ENCODE measurements at regions not wholly inside any gene's neighbourhood (a gene's known extent, or its start where the extent isn't known, plus 50 kb on each side); places are given as distances from the start of the nearest gene placed in this dataset.

DNA sequence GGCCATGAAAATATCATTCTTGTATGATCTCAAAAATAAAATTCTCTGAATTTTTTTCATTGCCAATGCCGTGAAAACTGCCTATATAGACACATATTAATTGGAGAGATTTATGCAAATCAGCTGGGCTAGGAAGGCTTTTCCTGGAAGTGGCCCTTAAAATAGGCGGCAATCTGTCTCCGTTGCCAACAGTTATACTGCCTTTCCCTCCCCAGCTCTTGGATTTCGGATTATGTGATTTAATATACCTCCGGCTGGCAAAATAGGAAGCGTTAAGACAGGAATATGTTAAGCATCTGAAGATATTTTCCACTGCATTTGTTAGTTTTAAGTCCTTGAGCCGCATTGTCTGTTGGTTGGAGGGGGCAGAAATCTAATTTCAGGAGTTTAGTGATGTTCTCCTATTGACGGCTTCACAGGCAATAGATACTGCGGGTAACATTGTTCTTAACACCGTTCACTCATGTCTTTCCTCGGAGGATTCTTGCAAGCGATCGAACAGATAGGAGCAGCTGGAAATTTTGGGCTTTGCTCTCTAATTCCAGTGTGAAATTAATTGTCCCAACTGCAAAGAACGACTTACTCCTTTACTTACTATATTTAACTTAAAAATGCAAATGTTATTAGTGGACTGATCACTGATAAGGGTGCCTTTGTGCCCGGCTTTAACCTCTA, 113.3 kb downstream of the LINC00237 start:
- no peaks in the 10 kb centered on the region; the same call in 2 of the 3 replicates for H3K9me3 ChIP-seq
- H3K4me2 ChIP-seq, result no peak overlapping the region
- POLR2A ChIA-PET, result no interaction called here
- DNase-seq (ENCODE audit: low read depth in 1 of 2, low spot score in 1 of 2) (no peak), FAIRE-seq (no peak), ATAC-seq (no peak)
- 7% methylated on average over 15 of the region's 15 CpGs for WGBS (ENCODE audit: missing lambda C conversion rate)
- H3K4me3 ChIP-seq, result no peak overlapping the region
- TF ChIP-seq, protein P1, sequence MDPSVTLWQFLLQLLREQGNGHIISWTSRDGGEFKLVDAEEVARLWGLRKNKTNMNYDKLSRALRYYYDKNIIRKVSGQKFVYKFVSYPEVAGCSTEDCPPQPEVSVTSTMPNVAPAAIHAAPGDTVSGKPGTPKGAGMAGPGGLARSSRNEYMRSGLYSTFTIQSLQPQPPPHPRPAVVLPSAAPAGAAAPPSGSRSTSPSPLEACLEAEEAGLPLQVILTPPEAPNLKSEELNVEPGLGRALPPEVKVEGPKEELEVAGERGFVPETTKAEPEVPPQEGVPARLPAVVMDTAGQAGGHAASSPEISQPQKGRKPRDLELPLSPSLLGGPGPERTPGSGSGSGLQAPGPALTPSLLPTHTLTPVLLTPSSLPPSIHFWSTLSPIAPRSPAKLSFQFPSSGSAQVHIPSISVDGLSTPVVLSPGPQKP (IDR thresholded peaks at IDR 0.05; ENCODE audit: low read depth, low read length), result no peak
- no peak for TF ChIP-seq CBX2 (IDR thresholded peaks at IDR 0.05; ENCODE audit: borderline replicate concordance, low read depth)
- CTCF ChIA-PET, result interaction anchor here (0.9 to 1.8 kb wide), 2 partner anchors 12 to 21 kb away, joined by 3 to 4 read pairs; no protein-coding TSS in a partner anchor
- no peak overlapping the region for H3K27ac ChIP-seq
- no peaks in the 10 kb centered on the region for H3K4me1 ChIP-seq

DNA sequence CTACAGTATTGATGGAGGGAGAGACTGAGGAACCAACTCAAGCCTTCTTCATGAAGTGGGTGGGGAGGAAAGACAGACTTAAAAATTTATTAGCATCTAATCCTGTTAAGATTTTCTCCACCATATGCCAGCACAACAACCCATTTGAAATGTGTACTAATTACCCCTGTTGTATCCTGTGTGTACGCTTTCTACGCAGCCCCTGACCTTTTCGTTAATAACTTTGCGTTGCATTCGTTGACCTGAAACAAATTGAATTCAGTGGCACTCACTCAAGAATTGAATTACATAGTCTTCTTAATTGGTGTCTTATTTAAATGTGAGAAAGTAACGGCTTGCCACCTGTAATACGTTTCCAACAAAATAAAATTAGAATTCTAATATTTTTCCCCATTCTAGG, 113.9 kb downstream of the LINC00237 start:
- H3K4me1 ChIP-seq, result no peaks in the 10 kb centered on the region
- CTCF ChIA-PET, result no interaction called here
- POLR2A ChIA-PET, result no interaction called here
- ATAC-seq (no peak), DNase-seq (ENCODE audit: low read depth in 1 of 2, low spot score in 1 of 2) (no peak), FAIRE-seq (no peak)
- WGBS (ENCODE audit: missing lambda C conversion rate), result 48% methylated on average over 7 of the region's 7 CpGs
- H3K9me3 ChIP-seq, result no peaks in the 10 kb centered on the region; the same call in 2 of the 3 replicates
- 0 out of 2 replicates have a peak, but pooled peaks have one; percentile 56 for TF ChIP-seq CBX8 (IDR thresholded peaks at IDR 0.05)
- TF ChIP-seq ZC3H11A (IDR thresholded peaks at IDR 0.05), result no peak
- TF ChIP-seq BHLHE40 (IDR thresholded peaks at IDR 0.05; ENCODE audit: low read depth, low read length), result no peak
- no peak for TF ChIP-seq HEYL (CRISPR knock-in tag; IDR thresholded peaks at IDR 0.05)
- TF ChIP-seq HOXA7 (CRISPR knock-in tag; IDR thresholded peaks at IDR 0.05), result no peak
- TF ChIP-seq CHD2 (IDR thresholded peaks at IDR 0.05; ENCODE audit: low read length, partially characterized antibody), result no peak
- no peak for TF ChIP-seq FOXS1 (CRISPR knock-in tag; IDR thresholded peaks at IDR 0.05)
- H3K4me3 ChIP-seq, result no peak overlapping the region
- no peak overlapping the region for H3K4me2 ChIP-seq
- no peak overlapping the region for H3K27ac ChIP-seq

DNA sequence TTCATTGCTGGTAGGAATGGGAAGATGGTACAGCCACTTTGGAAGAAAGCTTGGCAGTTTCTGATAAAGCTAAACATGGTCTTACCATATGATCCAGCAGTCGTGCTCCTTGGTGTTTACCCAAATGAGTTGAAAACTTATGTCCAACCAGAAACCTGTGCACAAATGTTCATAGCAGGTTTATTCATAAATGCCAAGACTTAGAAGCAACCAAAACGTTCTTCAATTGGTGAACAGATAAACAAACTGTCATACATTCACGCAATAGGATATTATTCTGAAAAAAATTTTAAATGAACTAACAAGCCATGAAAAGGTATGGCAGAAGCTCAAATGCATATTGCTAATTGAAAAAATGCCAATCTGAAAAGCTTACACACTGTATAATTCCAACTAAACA, 117.1 kb downstream of the LINC00237 start:
- no peaks in the 10 kb centered on the region; the same call in 2 of the 3 replicates for H3K9me3 ChIP-seq
- WGBS (ENCODE audit: missing lambda C conversion rate), result 11% methylated on average over 3 of the region's 3 CpGs
- ATAC-seq (no peak), FAIRE-seq (peak; percentile 28), DNase-seq (ENCODE audit: low read depth in 1 of 2, low spot score in 1 of 2) (no peak)
- H3K4me3 ChIP-seq, result no peak overlapping the region
- TF ChIP-seq FOSL2 (IDR thresholded peaks at IDR 0.05) (no peak), FOSL2 (CRISPR knock-in tag; IDR thresholded peaks at IDR 0.05) (no peak), CHD4 (IDR thresholded peaks at IDR 0.05; ENCODE audit: borderline replicate concordance) (no peak), MYC (IDR thresholded peaks at IDR 0.05; ENCODE audit: borderline replicate concordance, low read length) (no peak), CBX2 (IDR thresholded peaks at IDR 0.05; ENCODE audit: borderline replicate concordance, low read depth) (no peak), BHLHE40 (IDR thresholded peaks at IDR 0.05; ENCODE audit: low read depth, low read length) (no peak), POLR2AphosphoS2 (conservative IDR thresholded peaks at IDR 0.05; ENCODE audit: low read length) (no peak), GATA3 (IDR thresholded peaks at IDR 0.05; ENCODE audit: borderline replicate concordance) (no peak), SREBF2 (IDR thresholded peaks at IDR 0.05) (no peak), HEYL (CRISPR knock-in tag; IDR thresholded peaks at IDR 0.05) (no peak), NFE2L2 (conservative IDR thresholded peaks at IDR 0.05; ENCODE audit: low read length) (no peak), HDAC2 (IDR thresholded peaks at IDR 0.05) (no peak), KDM1A (IDR thresholded peaks at IDR 0.05; ENCODE audit: low read depth) (no peak)
- TF ChIP-seq, protein P2, sequence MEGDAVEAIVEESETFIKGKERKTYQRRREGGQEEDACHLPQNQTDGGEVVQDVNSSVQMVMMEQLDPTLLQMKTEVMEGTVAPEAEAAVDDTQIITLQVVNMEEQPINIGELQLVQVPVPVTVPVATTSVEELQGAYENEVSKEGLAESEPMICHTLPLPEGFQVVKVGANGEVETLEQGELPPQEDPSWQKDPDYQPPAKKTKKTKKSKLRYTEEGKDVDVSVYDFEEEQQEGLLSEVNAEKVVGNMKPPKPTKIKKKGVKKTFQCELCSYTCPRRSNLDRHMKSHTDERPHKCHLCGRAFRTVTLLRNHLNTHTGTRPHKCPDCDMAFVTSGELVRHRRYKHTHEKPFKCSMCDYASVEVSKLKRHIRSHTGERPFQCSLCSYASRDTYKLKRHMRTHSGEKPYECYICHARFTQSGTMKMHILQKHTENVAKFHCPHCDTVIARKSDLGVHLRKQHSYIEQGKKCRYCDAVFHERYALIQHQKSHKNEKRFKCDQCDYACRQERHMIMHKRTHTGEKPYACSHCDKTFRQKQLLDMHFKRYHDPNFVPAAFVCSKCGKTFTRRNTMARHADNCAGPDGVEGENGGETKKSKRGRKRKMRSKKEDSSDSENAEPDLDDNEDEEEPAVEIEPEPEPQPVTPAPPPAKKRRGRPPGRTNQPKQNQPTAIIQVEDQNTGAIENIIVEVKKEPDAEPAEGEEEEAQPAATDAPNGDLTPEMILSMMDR (IDR thresholded peaks at IDR 0.05), result no peak
- TF ChIP-seq, protein P3, sequence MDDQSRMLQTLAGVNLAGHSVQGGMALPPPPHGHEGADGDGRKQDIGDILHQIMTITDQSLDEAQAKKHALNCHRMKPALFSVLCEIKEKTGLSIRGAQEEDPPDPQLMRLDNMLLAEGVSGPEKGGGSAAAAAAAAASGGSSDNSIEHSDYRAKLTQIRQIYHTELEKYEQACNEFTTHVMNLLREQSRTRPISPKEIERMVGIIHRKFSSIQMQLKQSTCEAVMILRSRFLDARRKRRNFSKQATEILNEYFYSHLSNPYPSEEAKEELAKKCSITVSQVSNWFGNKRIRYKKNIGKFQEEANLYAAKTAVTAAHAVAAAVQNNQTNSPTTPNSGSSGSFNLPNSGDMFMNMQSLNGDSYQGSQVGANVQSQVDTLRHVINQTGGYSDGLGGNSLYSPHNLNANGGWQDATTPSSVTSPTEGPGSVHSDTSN (IDR thresholded peaks at IDR 0.05), result no peak
- H3K4me1 ChIP-seq, result no peaks in the 10 kb centered on the region
- no peak overlapping the region for H3K4me2 ChIP-seq
- ChIA-PET CTCF (no interaction called here), POLR2A (no interaction called here)
- H3K27ac ChIP-seq, result no peak overlapping the region
